IMR-90 (cell line): ENCODE measurements at regions not wholly inside any gene's neighbourhood (a gene's known extent, or its start where the extent isn't known, plus 50 kb on each side); places are given as distances from the start of the nearest gene placed in this dataset.

Experiments used
- ATAC-seq: fragments of 200-7000 bp; cut with Tn5 transposase; 2 replicates; pipeline ENCODE4 v1.9.1; 2020; ENCODE audit warnings: low read depth, mild to moderate bottlenecking, moderate library complexity
- BruUV-seq: library from RNA; stranded (reverse); fragments of 400-500 nt; replicated peaks from 2 replicates; lab custom pipeline; 2021; lab: Mats Ljungman, UMichigan
- CTCF ChIA-PET: fragments of 300-600 bp; formaldehyde crosslinking; extraction: SDS; loops from one replicate; lab custom pipeline; 2021; ENCODE audit warnings: antibody characterized with exemption; lab: Yijun Ruan, JAX
- POLR2A ChIA-PET: fragments of 300-600 bp; sonication (Branson Sonifier 250); formaldehyde crosslinking; loops from one replicate; lab custom pipeline; 2022; ENCODE audit warnings: antibody characterized with exemption; ENCODE audit not compliant: unreplicated experiment; lab: Charles Lee
- DNase-seq: peaks from one replicate; pipeline ENCODE4 v3.0.0; 2013
- H2AFZ ChIP-seq: replicated peaks from 2 replicates; pipeline ENCODE3; 2013; ENCODE audit warnings: low read length, mild to moderate bottlenecking; ENCODE audit not compliant: poor library complexity
- H2AK5ac ChIP-seq: 2 replicates; pipeline ENCODE4 v1.6.1; 2013; ENCODE audit warnings: low read depth, low read length, inconsistent platforms
- H2AK9ac ChIP-seq: replicated peaks from 2 replicates; pipeline ENCODE3; 2013; ENCODE audit warnings: mild to moderate bottlenecking, low read depth, low read length, moderate library complexity; ENCODE audit not compliant: poor library complexity
- H2BK120ac ChIP-seq: 2 replicates; pipeline ENCODE4 v1.6.1; 2013; ENCODE audit warnings: low read depth, low read length, inconsistent platforms
- H2BK15ac ChIP-seq: 3 replicates; pipeline ENCODE4 v1.6.1; 2013; ENCODE audit warnings: low read depth, low read length, inconsistent platforms
- H2BK20ac ChIP-seq: 2 replicates; pipeline ENCODE4 v1.6.1; 2013; ENCODE audit warnings: low read depth, mild to moderate bottlenecking, inconsistent platforms, low read length, moderate library complexity
- H2BK5ac ChIP-seq: 2 replicates; pipeline ENCODE4 v1.6.1; 2013; ENCODE audit warnings: mild to moderate bottlenecking, low read depth, low read length, inconsistent platforms; ENCODE audit not compliant: poor library complexity, severe bottlenecking
- H3K14ac ChIP-seq: replicated peaks from 2 replicates; pipeline ENCODE4 v1.6.1; 2013; ENCODE audit warnings: low read depth, low read length, inconsistent platforms
- H3K18ac ChIP-seq: 2 replicates; pipeline ENCODE4 v1.6.1; 2013; ENCODE audit warnings: low read depth, low read length, control low read depth
- H3K23ac ChIP-seq: 2 replicates; pipeline ENCODE4 v1.6.1; 2013; ENCODE audit warnings: low read depth, low read length, inconsistent platforms
- H3K27ac ChIP-seq: 2 replicates; pipeline ENCODE4 v1.5.1; 2013; ENCODE audit warnings: mild to moderate bottlenecking, control low read depth, low read length; ENCODE audit not compliant: insufficient read depth
- H3K27me3 ChIP-seq: 2 replicates; pipeline ENCODE4 v1.6.1; 2013; ENCODE audit warnings: low read length; ENCODE audit not compliant: control insufficient read depth, insufficient read depth
- H3K36me3 ChIP-seq: 2 replicates; pipeline ENCODE4 v1.6.1; 2013; ENCODE audit warnings: low read length, mixed read lengths; ENCODE audit not compliant: control insufficient read depth, insufficient read depth
- H3K4ac ChIP-seq: 2 replicates; pipeline ENCODE4 v1.6.1; 2013; ENCODE audit warnings: low read depth, low read length, inconsistent platforms
- H3K4me1 ChIP-seq: 2 replicates; pipeline ENCODE4 v1.6.1; 2013; ENCODE audit warnings: low read length, mixed read lengths; ENCODE audit not compliant: control insufficient read depth, insufficient read depth
- H3K4me2 ChIP-seq: 2 replicates; pipeline ENCODE4 v1.6.1; 2013; ENCODE audit warnings: low read depth, mild to moderate bottlenecking, control low read depth, low read length, moderate library complexity
- H3K4me3 ChIP-seq: 2 replicates; pipeline ENCODE4 v1.5.1; 2013; ENCODE audit warnings: low read depth, mild to moderate bottlenecking, control low read depth, low read length, moderate library complexity; ENCODE audit not compliant: insufficient read depth
- H3K56ac ChIP-seq: 2 replicates; pipeline ENCODE4 v1.6.1; 2013; ENCODE audit warnings: low read length, inconsistent platforms; ENCODE audit not compliant: insufficient read depth; ENCODE audit errors: extremely low read depth
- H3K79me1 ChIP-seq, 2 experiments: 2 replicates each; pipeline ENCODE4 v1.6.1; 2013; ENCODE audit warnings: low read length in 2 of 2, inconsistent platforms in 1 of 2, low read depth in 1 of 2
- H3K9ac ChIP-seq: 2 replicates; pipeline ENCODE4 v1.6.1; 2013; ENCODE audit warnings: low read depth, low read length, control low read depth
- H3K9me1 ChIP-seq: 2 replicates; pipeline ENCODE4 v1.6.1; 2013; ENCODE audit warnings: low read length, inconsistent platforms; ENCODE audit not compliant: insufficient read depth
- H3K9me3 ChIP-seq: 2 replicates; pipeline ENCODE4 v1.6.1; 2013; ENCODE audit warnings: low read length; ENCODE audit not compliant: control insufficient read depth, insufficient read depth
- H4K20me1 ChIP-seq: 2 replicates; pipeline ENCODE4 v1.6.1; 2013; ENCODE audit warnings: low read length, inconsistent platforms; ENCODE audit not compliant: insufficient read depth
- H4K5ac ChIP-seq: 2 replicates; pipeline ENCODE4 v1.6.1; 2013; ENCODE audit warnings: mild to moderate bottlenecking, low read depth, low read length, control low read depth
- H4K8ac ChIP-seq, 2 experiments: 2 replicates each; pipeline ENCODE4 v1.6.1; 2013; ENCODE audit warnings: low read depth in 2 of 2, low read length in 2 of 2, control low read depth in 1 of 2, inconsistent platforms in 1 of 2
- H4K91ac ChIP-seq: 2 replicates; pipeline ENCODE4 v1.6.1; 2013; ENCODE audit warnings: low read depth, low read length, inconsistent platforms; ENCODE audit not compliant: insufficient read depth
- BHLHE40 ChIP-seq: fragments of 150-350 bp; IDR thresholded peaks from 2 replicates; pipeline ENCODE4 v1.6.1; 2016; ENCODE audit warnings: mild to moderate bottlenecking, low read depth, low read length
- CEBPB ChIP-seq: IDR thresholded peaks from 2 replicates; pipeline ENCODE4 v1.6.1; 2012; ENCODE audit warnings: low read depth, low read length, improper control_type of control experiment
- CHD1 ChIP-seq: IDR thresholded peaks from 2 replicates; pipeline ENCODE4 v1.6.1; 2012; ENCODE audit warnings: low read depth, low read length, improper control_type of control experiment
- ELK1 ChIP-seq: fragments of 150-350 bp; IDR thresholded peaks from 2 replicates; pipeline ENCODE4 v1.6.1; 2016; ENCODE audit warnings: low read depth, mild to moderate bottlenecking, low read length, moderate library complexity, borderline replicate concordance
- FOS ChIP-seq: fragments of 150-350 bp; IDR thresholded peaks from 2 replicates; pipeline ENCODE4 v1.6.1; 2016; ENCODE audit warnings: low read depth, low read length
- MAFK ChIP-seq: IDR thresholded peaks from 2 replicates; pipeline ENCODE4 v1.6.1; 2012; ENCODE audit warnings: low read depth, low read length, improper control_type of control experiment
- MAZ ChIP-seq: IDR thresholded peaks from 2 replicates; pipeline ENCODE4 v1.6.1; 2012; ENCODE audit warnings: low read depth, mild to moderate bottlenecking, low read length, improper control_type of control experiment, moderate library complexity, borderline replicate concordance
- MXI1 ChIP-seq: IDR thresholded peaks from 2 replicates; pipeline ENCODE4 v1.6.1; 2012; ENCODE audit warnings: low read depth, mild to moderate bottlenecking, low read length, moderate library complexity, borderline replicate concordance
- NFE2L2 ChIP-seq: fragments of 150-350 bp; IDR thresholded peaks from 2 replicates; pipeline ENCODE4 v1.6.1; 2016; ENCODE audit warnings: low read depth, mild to moderate bottlenecking, low read length
- POLR2A ChIP-seq: IDR thresholded peaks from 2 replicates; pipeline ENCODE4 v1.6.1; 2012; ENCODE audit warnings: mild to moderate bottlenecking, low read depth, low read length
- RAD21 ChIP-seq: IDR thresholded peaks from 2 replicates; pipeline ENCODE4 v1.6.1; 2012; ENCODE audit warnings: low read length, improper control_type of control experiment
- RCOR1 ChIP-seq: IDR thresholded peaks from 2 replicates; pipeline ENCODE4 v1.6.1; 2012; ENCODE audit warnings: mild to moderate bottlenecking, low read length, improper control_type of control experiment; ENCODE audit not compliant: insufficient replicate concordance
- RFX5 ChIP-seq: IDR thresholded peaks from 2 replicates; pipeline ENCODE4 v1.8.0; 2012; ENCODE audit warnings: low read depth, mild to moderate bottlenecking, low read length, moderate library complexity
- SMC3 ChIP-seq: fragments of 150-350 bp; IDR thresholded peaks from 2 replicates; pipeline ENCODE4 v1.6.1; 2016; ENCODE audit warnings: low read depth, mild to moderate bottlenecking, antibody characterized with exemption, low read length, moderate library complexity
- USF2 ChIP-seq: fragments of 150-350 bp; IDR thresholded peaks from 2 replicates; pipeline ENCODE4 v1.6.1; 2017; ENCODE audit warnings: mild to moderate bottlenecking, antibody characterized with exemption, low read length, low read depth
- WGBS, 2 experiments: methylation state at CpG; one replicate each; pipeline versions ENCODE4 v1.1.5 to v1.1.7; 2013; ENCODE audit warnings: missing lambda C conversion rate in 2 of 2; ENCODE audit not compliant: insufficient read length in 1 of 2; ENCODE audit errors: extremely low coverage in 2 of 2; 5-methylcytosine and 5-hydroxymethylcytosine counted together
- dilution Hi-C: fragments of 300-500 bp; cut with HindIII; formaldehyde crosslinking; loops from one replicate; pipeline ENCODE4 v1.14.3; 2018; ENCODE audit warnings: low sequenced_read_pairs; ENCODE audit not compliant: unreplicated experiment
- in situ Hi-C: fragments of 300-500 bp; cut with MboI; formaldehyde crosslinking; loops from 3 replicates; pipeline ENCODE4 v1.14.3; 2019; ENCODE audit warnings: low sequenced_read_pairs, inconsistent platforms, mixed read lengths
- intact Hi-C: fragments of 100-400 bp; cut with micrococcal nuclease; formaldehyde crosslinking; loops from 2 replicates; pipeline ENCODE4 v1.10.0; 2022
- TF ChIP-seq, protein P1 (sequence below): conservative IDR thresholded peaks from 2 replicates; pipeline ENCODE4 v1.5.1; 2012; ENCODE audit warnings: mild to moderate bottlenecking, low read depth, low read length, improper control_type of control experiment

GRCh38 chr6:90868656-90869055 lies 281.8 kb upstream of the MAP3K7 start:
- POLR2A ChIA-PET: no interaction called here
- CTCF ChIA-PET: no interaction called here
- no peak overlapping the region for H3K4me2 ChIP-seq
- H2BK120ac ChIP-seq: no peak overlapping the region
- H2AK5ac ChIP-seq: no peak overlapping the region
- no peak overlapping the region for H2BK15ac ChIP-seq
- in situ Hi-C loops (no loop called here), intact Hi-C loops (no loop called here), dilution Hi-C loops (no loop called here)
- no TSS peak for BruUV-seq
- no CpG with 5 or more reads among the region's 2 CpGs for WGBS, 2 experiments
- no peaks in the 10 kb centered on the region for H3K79me1 ChIP-seq
- H3K9me3 ChIP-seq: no peaks in the 10 kb centered on the region
- no peak overlapping the region for H4K8ac ChIP-seq
- no peak overlapping the region for H2AK9ac ChIP-seq
- H3K27me3 ChIP-seq: no peaks in the 10 kb centered on the region
- H3K4me1 ChIP-seq: no peaks in the 10 kb centered on the region
- H4K91ac ChIP-seq: no peak overlapping the region
- no peak for DNase-seq
- H2BK20ac ChIP-seq: no peak overlapping the region
- no peak overlapping the region for H2AFZ ChIP-seq
- H3K14ac ChIP-seq: no peak overlapping the region
- H3K56ac ChIP-seq: no peak overlapping the region
- no peak overlapping the region for H3K18ac ChIP-seq
- ATAC-seq: no peak
- TF ChIP-seq MAZ (no peak), POLR2A (no peak), USF2 (no peak), NFE2L2 (no peak), SMC3 (no peak), ELK1 (no peak), CEBPB (no peak), MXI1 (no peak), RFX5 (no peak), RAD21 (no peak), CHD1 (no peak), RCOR1 (no peak), FOS (no peak), MAFK (no peak), BHLHE40 (no peak)
- TF ChIP-seq, protein P1, sequence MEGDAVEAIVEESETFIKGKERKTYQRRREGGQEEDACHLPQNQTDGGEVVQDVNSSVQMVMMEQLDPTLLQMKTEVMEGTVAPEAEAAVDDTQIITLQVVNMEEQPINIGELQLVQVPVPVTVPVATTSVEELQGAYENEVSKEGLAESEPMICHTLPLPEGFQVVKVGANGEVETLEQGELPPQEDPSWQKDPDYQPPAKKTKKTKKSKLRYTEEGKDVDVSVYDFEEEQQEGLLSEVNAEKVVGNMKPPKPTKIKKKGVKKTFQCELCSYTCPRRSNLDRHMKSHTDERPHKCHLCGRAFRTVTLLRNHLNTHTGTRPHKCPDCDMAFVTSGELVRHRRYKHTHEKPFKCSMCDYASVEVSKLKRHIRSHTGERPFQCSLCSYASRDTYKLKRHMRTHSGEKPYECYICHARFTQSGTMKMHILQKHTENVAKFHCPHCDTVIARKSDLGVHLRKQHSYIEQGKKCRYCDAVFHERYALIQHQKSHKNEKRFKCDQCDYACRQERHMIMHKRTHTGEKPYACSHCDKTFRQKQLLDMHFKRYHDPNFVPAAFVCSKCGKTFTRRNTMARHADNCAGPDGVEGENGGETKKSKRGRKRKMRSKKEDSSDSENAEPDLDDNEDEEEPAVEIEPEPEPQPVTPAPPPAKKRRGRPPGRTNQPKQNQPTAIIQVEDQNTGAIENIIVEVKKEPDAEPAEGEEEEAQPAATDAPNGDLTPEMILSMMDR: no peak
- H4K5ac ChIP-seq: no peak overlapping the region
- no peak overlapping the region for H3K27ac ChIP-seq
- no peaks in the 10 kb centered on the region for H3K9me1 ChIP-seq
- no peaks in the 10 kb centered on the region for H3K36me3 ChIP-seq
- H3K4me3 ChIP-seq: no peak overlapping the region
- no peak overlapping the region for H3K23ac ChIP-seq
- no peaks in the 10 kb centered on the region for H4K20me1 ChIP-seq
- H3K4ac ChIP-seq: no peak overlapping the region
- no peak overlapping the region for H3K9ac ChIP-seq
- no peak overlapping the region for H2BK5ac ChIP-seq
